D341Med (cell line): ENCODE measurements at regions not wholly inside any gene's neighbourhood (a gene's known extent, or its start where the extent isn't known, plus 50 kb on each side); places are given as distances from the start of the nearest gene placed in this dataset.
A peak's percentile ranks its signal among the peaks of the same experiment; 100 is the strongest.
"Not testable (repeated sequence)": the region's sequence is repeated elsewhere in the genome, so short reads cannot be mapped to it uniquely, and the experiment has no call there.

Source experiments
- DNase-seq: peaks from one replicate; pipeline ENCODE4 v3.0.0; 2012; ENCODE audit warnings: low spot score

GRCh38 chr9:31983895-31984294, 400.5 kb upstream of the ACO1 start:
- DNase-seq, result no peak

- no peak for DNase-seq
These were observed 388.1 kb upstream of the ACO1 start for GRCh38 chr9:31996331-31996730.

GRCh38 chr9:32004431-32005076, 379.9 kb upstream of the ACO1 start:
- DNase-seq, result no peak

GRCh38 chr9:32010322-32010721, 374.1 kb upstream of the ACO1 start:
- no peak for DNase-seq

- DNase-seq, result no peak
These were observed 373.4 kb upstream of the ACO1 start for GRCh38 chr9:32011049-32011448.

GRCh38 chr9:32015795-32016194, 368.6 kb upstream of the ACO1 start:
- DNase-seq, result no peak

- DNase-seq, result no peak
These were observed 338.9 kb upstream of the ACO1 start for GRCh38 chr9:32045513-32045912.

- no peak for DNase-seq
These were observed 317.2 kb upstream of the ACO1 start for GRCh38 chr9:32067261-32067660.

- no peak for DNase-seq
These were observed 315.2 kb upstream of the ACO1 start for GRCh38 chr9:32069169-32069813.

- no peak for DNase-seq
These were observed 314.5 kb upstream of the ACO1 start for GRCh38 chr9:32069969-32070368.

GRCh38 chr9:32072570-32072969, 311.9 kb upstream of the ACO1 start:
- DNase-seq, result no peak

GRCh38 chr9:32092031-32092430, 292.4 kb upstream of the ACO1 start:
- no peak for DNase-seq

GRCh38 chr9:32117291-32117690, 267.2 kb upstream of the ACO1 start:
- DNase-seq, result no peak

- DNase-seq, result no peak
These were observed 255.9 kb upstream of the ACO1 start for GRCh38 chr9:32128546-32128945.

GRCh38 chr9:32130709-32131108, 253.7 kb upstream of the ACO1 start:
- not testable (repeated sequence) for DNase-seq

- peak; percentile 24 for DNase-seq
These were observed 247.6 kb upstream of the ACO1 start for GRCh38 chr9:32136700-32137339.

GRCh38 chr9:32142074-32142473, 242.4 kb upstream of the ACO1 start:
- no peak for DNase-seq

- not testable (repeated sequence) for DNase-seq
These were observed 235.9 kb upstream of the ACO1 start for GRCh38 chr9:32148553-32148952.

- no peak for DNase-seq
These were observed 223.2 kb upstream of the ACO1 start for GRCh38 chr9:32161209-32161608.

- no peak for DNase-seq
These were observed 222.7 kb upstream of the ACO1 start for GRCh38 chr9:32161720-32162119.

- DNase-seq, result not testable (repeated sequence)
These were observed 218.1 kb upstream of the ACO1 start for GRCh38 chr9:32166316-32166715.

- DNase-seq, result no peak
These were observed 213.1 kb upstream of the ACO1 start for GRCh38 chr9:32171339-32171738.

GRCh38 chr9:32172256-32172655, 212.2 kb upstream of the ACO1 start:
- DNase-seq, result no peak

GRCh38 chr9:32177396-32177795, 207.0 kb upstream of the ACO1 start:
- DNase-seq, result no peak
